ENCODE measurements at regions not wholly inside any gene's neighbourhood (a gene's known extent, or its start where the extent isn't known, plus 50 kb on each side); places are given as distances from the start of the nearest gene placed in this dataset.

GRCh38 chr2:13266166-13266565 lies 549.4 kb downstream of the TRIB2 start:
- BruUV-seq (replicated peaks), result no TSS peak
- ChIA-PET POLR2A (no interaction called here), CTCF (ENCODE audit: low intra/inter-chr PET ratio) (no interaction called here)
- Histone ChIP-seq H3K4me1 (replicated peaks in 1 of 2; ENCODE audit: control insufficient read depth in 2 of 2, insufficient read depth in 2 of 2, low read length in 2 of 2) (no peaks in the 10 kb centered on the region), H2AFZ (ENCODE audit: low read depth, low read length) (no peak overlapping the region), H4K20me1 (replicated peaks; ENCODE audit: control insufficient read depth, insufficient read depth, low read length) (no peaks in the 10 kb centered on the region), H3K79me2 (ENCODE audit: control insufficient read depth, insufficient read depth, low read length) (no peaks in the 10 kb centered on the region), H3K36me3 (ENCODE audit: control insufficient read depth, insufficient read depth, low read length) (no peaks in the 10 kb centered on the region), H3K27me3 (ENCODE audit: control insufficient read depth in 2 of 2, insufficient read depth in 2 of 2, low read length in 2 of 2) (no peaks in the 10 kb centered on the region), H3K4me2 (ENCODE audit: insufficient read depth, low read length) (no peak overlapping the region), H3K9me3 (replicated peaks; ENCODE audit: control insufficient read depth, insufficient read depth, low read depth, low read length) (no peaks in the 10 kb centered on the region), H3K9ac (ENCODE audit: insufficient read depth in 1 of 2, low read depth in 2 of 2, low read length in 2 of 2) (no peak overlapping the region), H3K4me3 (no peak overlapping the region), H3K9me1 (ENCODE audit: control insufficient read depth, insufficient read depth, low read length) (no peaks in the 10 kb centered on the region), H3K27ac (ENCODE audit: extremely low read depth, low read depth, low read length) (no peak overlapping the region)
- no peak for ATAC-seq
- intact Hi-C loops (cut with micrococcal nuclease), result no loop called here
- no peak for FAIRE-seq
- in situ Hi-C loops (cut with MboI), result no loop called here
- WGBS (ENCODE audit: insufficient coverage, low coverage, missing lambda C conversion rate), result 0% methylated on average over 1 of the region's 1 CpG
- TF ChIP-seq CHD4 (IDR thresholded peaks at IDR 0.05; ENCODE audit: insufficient read depth, insufficient replicate concordance, low read depth, low read length, poor library complexity, severe bottlenecking) (no peak), TCFL5 (CRISPR knock-in tag; conservative IDR thresholded peaks at IDR 0.05) (no peak), HDAC6 (IDR thresholded peaks at IDR 0.05; ENCODE audit: low read depth, low read length) (no peak), RBM15 (IDR thresholded peaks at IDR 0.05; ENCODE audit: insufficient read depth, low read length) (no peak), MECOM (CRISPR knock-in tag; IDR thresholded peaks at IDR 0.05) (no peak), ESRRB (CRISPR knock-in tag; IDR thresholded peaks at IDR 0.05; ENCODE audit: borderline replicate concordance) (no peak), CTBP1 (IDR thresholded peaks at IDR 0.05; ENCODE audit: borderline replicate concordance) (no peak)
- TF ChIP-seq, protein P1, sequence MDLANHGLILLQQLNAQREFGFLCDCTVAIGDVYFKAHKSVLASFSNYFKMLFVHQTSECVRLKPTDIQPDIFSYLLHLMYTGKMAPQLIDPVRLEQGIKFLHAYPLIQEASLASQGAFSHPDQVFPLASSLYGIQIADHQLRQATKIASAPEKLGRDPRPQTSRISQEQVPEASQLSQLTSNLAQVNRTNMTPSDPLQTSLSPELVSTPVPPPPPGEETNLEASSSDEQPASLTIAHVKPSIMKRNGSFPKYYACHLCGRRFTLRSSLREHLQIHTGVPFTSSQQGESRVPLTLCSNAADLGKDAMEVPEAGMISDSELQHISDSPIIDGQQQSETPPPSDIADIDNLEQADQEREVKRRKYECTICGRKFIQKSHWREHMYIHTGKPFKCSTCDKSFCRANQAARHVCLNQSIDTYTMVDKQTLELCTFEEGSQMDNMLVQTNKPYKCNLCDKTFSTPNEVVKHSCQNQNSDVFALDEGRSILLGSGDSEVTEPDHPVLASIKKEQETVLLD (IDR thresholded peaks at IDR 0.05), result no peak
- DNase-seq (ENCODE audit: extremely low read depth in 1 of 4, low spot score in 3 of 4), result no peak
